ENCODE measurements at regions not wholly inside any gene's neighbourhood (a gene's known extent, or its start where the extent isn't known, plus 50 kb on each side); places are given as distances from the start of the nearest gene placed in this dataset.

- no peaks in the 10 kb centered on the region for H4K20me1 ChIP-seq (ENCODE audit: control insufficient read depth, insufficient read depth, insufficient read length)
- H3K4me1 ChIP-seq (ENCODE audit: insufficient read depth, low read length) = no peaks in the 10 kb centered on the region
- Mint-ChIP-seq H3K27me3 (ENCODE audit: low read depth) (no peaks in the 10 kb centered on the region), H3K27ac (no peak overlapping the region), H3K4me3 (no peak overlapping the region), H3K4me1 (peaks cover 16 to 25% of the 10 kb centered on the region in 2 experiments), H3K36me3 (ENCODE audit: insufficient read depth in 1 of 3, low read depth in 3 of 3) (peaks cover 0 to 21% (median 0%) of the 10 kb centered on the region in 3 experiments; a peak in 3 of 7 replicates), H3K9me3 (no peaks in the 10 kb centered on the region; a peak in 2 of 5 replicates)
- H3K27me3 ChIP-seq (ENCODE audit: insufficient read depth, low read length) = no peaks in the 10 kb centered on the region
- H2BK120ac ChIP-seq (ENCODE audit: low read depth, low read length, poor library complexity, severe bottlenecking) = no peak overlapping the region
- H2BK15ac ChIP-seq (ENCODE audit: low read depth, low read length) = no peak overlapping the region
- no peak overlapping the region for H3K14ac ChIP-seq (ENCODE audit: insufficient read depth, low read length)
- H2BK5ac ChIP-seq (ENCODE audit: insufficient read length, low read length) = no peak overlapping the region
- H3K56ac ChIP-seq (ENCODE audit: insufficient read length, low read depth, low read length) = no peak overlapping the region
- H3T11ph ChIP-seq (ENCODE audit: low read length) = no peak overlapping the region
- no peak overlapping the region for H4K5ac ChIP-seq (ENCODE audit: insufficient read length, low read depth, low read length)
- no peak overlapping the region for H4K8ac ChIP-seq (replicated peaks; ENCODE audit: insufficient read length, low read depth, low read length)
- no peak overlapping the region for H3K27ac ChIP-seq (ENCODE audit: insufficient read length, low read depth, low read length)
- H2AK5ac ChIP-seq (ENCODE audit: insufficient read length, low read length) = no peak overlapping the region
- no peaks in the 10 kb centered on the region for H3K79me1 ChIP-seq (ENCODE audit: insufficient read depth, low read depth, low read length, poor library complexity, severe bottlenecking)
- H3K9me3 ChIP-seq (ENCODE audit: control insufficient read depth, low read depth, low read length) = no peaks in the 10 kb centered on the region
- no peaks in the 10 kb centered on the region for H3K23me2 ChIP-seq (ENCODE audit: insufficient read length, low read depth, low read length, poor library complexity, severe bottlenecking)
- H3K9ac ChIP-seq (ENCODE audit: extremely low read depth, insufficient read length, low read length) = no peak overlapping the region
- no peaks in the 10 kb centered on the region for H3K79me2 ChIP-seq (ENCODE audit: insufficient read depth, low read length)
- no peak overlapping the region for H3K18ac ChIP-seq (ENCODE audit: insufficient read length, low read depth, low read length)
- TF ChIP-seq CTCF (conservative IDR thresholded peaks at IDR 0.05) = no peak
- H3K23ac ChIP-seq (ENCODE audit: insufficient read length, low read depth, low read length) = no peak overlapping the region
- no peak overlapping the region for H2AFZ ChIP-seq (ENCODE audit: low read length)
- H4K91ac ChIP-seq (ENCODE audit: insufficient read length, low read depth, low read length) = no peak overlapping the region
- WGBS (ENCODE audit: extremely low coverage, insufficient read length, low lambda C conversion rate) = no CpG with 5 or more reads among the region's 1 CpG
- H3K4ac ChIP-seq (ENCODE audit: low read depth, low read length) = no peak overlapping the region
- no peak overlapping the region for H2BK20ac ChIP-seq (ENCODE audit: low read depth, low read length, poor library complexity, severe bottlenecking)
- H2BK12ac ChIP-seq (ENCODE audit: insufficient read length, low read depth, low read length) = no peak overlapping the region
- no peak overlapping the region for H3K4me2 ChIP-seq (ENCODE audit: insufficient read depth, insufficient read length, low read length)
- no peak for DNase-seq
Observed at GRCh38 chr12:86774841-86775388, 518.7 kb upstream of the MGAT4C start.
